H1 (cell line): ENCODE measurements at regions not wholly inside any gene's neighbourhood (a gene's known extent, or its start where the extent isn't known, plus 50 kb on each side); places are given as distances from the start of the nearest gene placed in this dataset.

Experiments used
- CTCF ChIP-seq, 3 experiments: IDR thresholded peaks; 1 replicate in 2 of 3; 2 replicates in 1 of 3; pipeline versions ENCODE4 v1.5.1 to v1.6.1; 2011; ENCODE audit warnings: low read length in 3 of 3, mild to moderate bottlenecking in 3 of 3, inconsistent platforms in 2 of 3, low read depth in 1 of 3, moderate library complexity in 1 of 3; ENCODE audit not compliant: insufficient read depth in 1 of 3; ENCODE audit errors: control extremely low read depth in 1 of 3
- JUN ChIP-seq: IDR thresholded peaks from 2 replicates; pipeline ENCODE4 v1.6.1; 2011; ENCODE audit warnings: low read depth, mild to moderate bottlenecking, improper control_type of control experiment, low read length
- RNF2 ChIP-seq: fragments of 200-900, 300-1000 bp; sonication (generic); IDR thresholded peaks from 2 replicates; pipeline ENCODE4 v1.7.1; 2016; ENCODE audit warnings: borderline replicate concordance, low read depth, mild to moderate bottlenecking, antibody characterized with exemption, low read length; ENCODE audit not compliant: poor library complexity, severe bottlenecking; ENCODE audit errors: missing control alignments
- SUZ12 ChIP-seq: fragments of 200-600 bp; sonication (generic); IDR thresholded peaks from 2 replicates; pipeline ENCODE4 v1.6.1; 2012; ENCODE audit warnings: mild to moderate bottlenecking, inconsistent platforms, low read length, moderate library complexity, mixed read lengths

GRCh38 chr18:14941792-14942191 is 193.8 kb downstream of the ANKRD30B start (continued):
- no peak for TF ChIP-seq CTCF (IDR thresholded peaks at IDR 0.05; ENCODE audit: control extremely low read depth in 1 of 3, insufficient read depth in 1 of 3, low read depth in 1 of 3, low read length in 3 of 3)
- TF ChIP-seq JUN = no peak
- TF ChIP-seq RNF2 = no peak
- TF ChIP-seq SUZ12 = no peak
- TF ChIP-seq, all 59 proteins: peak for 0
